ENCODE measurements at regions not wholly inside any gene's neighbourhood (a gene's known extent, or its start where the extent isn't known, plus 50 kb on each side); places are given as distances from the start of the nearest gene placed in this dataset.

DNA sequence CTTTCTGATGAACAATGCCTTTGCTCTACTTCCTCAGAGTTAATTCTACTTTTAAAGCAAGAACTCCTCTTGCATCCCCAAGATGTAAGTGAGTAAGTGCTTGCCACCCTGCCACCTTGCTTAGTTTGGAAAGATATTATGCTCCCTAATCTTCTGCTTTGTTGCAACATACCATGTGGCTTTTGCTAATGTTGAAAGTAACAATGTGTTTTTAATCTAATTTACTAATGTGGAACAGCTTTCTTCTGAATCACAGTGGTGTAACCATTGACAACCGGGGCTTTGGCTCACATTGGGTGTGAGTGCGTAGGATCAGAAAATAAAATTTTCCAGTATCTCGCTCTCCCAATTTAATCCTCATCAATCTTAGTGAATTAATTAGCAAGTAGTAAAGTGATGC is 254.1 kb upstream of the PTER start:
- TF ChIP-seq POLR2A (IDR thresholded peaks at IDR 0.05; ENCODE audit: low read depth, low read length) (no peak), POLR2AphosphoS5 (IDR thresholded peaks at IDR 0.05; ENCODE audit: insufficient read depth, low read depth, low read length) (no peak), EZH2 (IDR thresholded peaks at IDR 0.05; ENCODE audit: borderline replicate concordance, low read depth, low read length, severe bottlenecking) (no peak), JUN (IDR thresholded peaks at IDR 0.05; ENCODE audit: borderline replicate concordance, insufficient read depth, insufficient read length, low read depth) (no peak)
- TF ChIP-seq, protein P1, sequence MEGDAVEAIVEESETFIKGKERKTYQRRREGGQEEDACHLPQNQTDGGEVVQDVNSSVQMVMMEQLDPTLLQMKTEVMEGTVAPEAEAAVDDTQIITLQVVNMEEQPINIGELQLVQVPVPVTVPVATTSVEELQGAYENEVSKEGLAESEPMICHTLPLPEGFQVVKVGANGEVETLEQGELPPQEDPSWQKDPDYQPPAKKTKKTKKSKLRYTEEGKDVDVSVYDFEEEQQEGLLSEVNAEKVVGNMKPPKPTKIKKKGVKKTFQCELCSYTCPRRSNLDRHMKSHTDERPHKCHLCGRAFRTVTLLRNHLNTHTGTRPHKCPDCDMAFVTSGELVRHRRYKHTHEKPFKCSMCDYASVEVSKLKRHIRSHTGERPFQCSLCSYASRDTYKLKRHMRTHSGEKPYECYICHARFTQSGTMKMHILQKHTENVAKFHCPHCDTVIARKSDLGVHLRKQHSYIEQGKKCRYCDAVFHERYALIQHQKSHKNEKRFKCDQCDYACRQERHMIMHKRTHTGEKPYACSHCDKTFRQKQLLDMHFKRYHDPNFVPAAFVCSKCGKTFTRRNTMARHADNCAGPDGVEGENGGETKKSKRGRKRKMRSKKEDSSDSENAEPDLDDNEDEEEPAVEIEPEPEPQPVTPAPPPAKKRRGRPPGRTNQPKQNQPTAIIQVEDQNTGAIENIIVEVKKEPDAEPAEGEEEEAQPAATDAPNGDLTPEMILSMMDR (IDR thresholded peaks at IDR 0.05; ENCODE audit: extremely low read depth in 1 of 2, insufficient read depth in 1 of 2, low read depth in 1 of 2, low read length in 2 of 2), result no peak

Measured in endothelial cell of umbilical vein (primary cell).